ENCODE measurements at regions not wholly inside any gene's neighbourhood (a gene's known extent, or its start where the extent isn't known, plus 50 kb on each side); places are given as distances from the start of the nearest gene placed in this dataset.

DNA sequence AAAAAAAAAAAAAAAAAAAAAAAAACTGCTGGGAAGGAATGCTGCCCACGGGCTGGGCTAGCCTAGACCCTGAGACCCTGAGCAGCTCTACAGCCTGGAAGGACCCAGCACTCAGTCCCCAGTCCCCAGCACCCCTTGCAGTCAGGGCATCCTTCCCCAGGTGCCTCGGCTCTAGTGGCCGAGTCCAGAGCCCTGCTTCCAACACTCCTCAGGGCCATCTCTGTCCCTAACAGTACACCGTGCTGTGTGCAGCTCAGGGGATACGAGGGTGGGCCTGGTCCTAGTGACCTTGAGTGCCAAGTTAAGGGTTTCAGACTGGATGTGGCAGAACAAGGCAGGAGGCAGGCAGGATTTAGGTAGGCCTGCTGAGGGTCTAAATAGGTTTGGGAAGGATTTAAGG is 50.2 kb upstream of the LRP8 start:
- TF ChIP-seq POLR2A (IDR thresholded peaks at IDR 0.05; ENCODE audit: low read length) (no peak), GATA1 (IDR thresholded peaks at IDR 0.05; ENCODE audit: low read depth, low read length) (no peak)

DNA sequence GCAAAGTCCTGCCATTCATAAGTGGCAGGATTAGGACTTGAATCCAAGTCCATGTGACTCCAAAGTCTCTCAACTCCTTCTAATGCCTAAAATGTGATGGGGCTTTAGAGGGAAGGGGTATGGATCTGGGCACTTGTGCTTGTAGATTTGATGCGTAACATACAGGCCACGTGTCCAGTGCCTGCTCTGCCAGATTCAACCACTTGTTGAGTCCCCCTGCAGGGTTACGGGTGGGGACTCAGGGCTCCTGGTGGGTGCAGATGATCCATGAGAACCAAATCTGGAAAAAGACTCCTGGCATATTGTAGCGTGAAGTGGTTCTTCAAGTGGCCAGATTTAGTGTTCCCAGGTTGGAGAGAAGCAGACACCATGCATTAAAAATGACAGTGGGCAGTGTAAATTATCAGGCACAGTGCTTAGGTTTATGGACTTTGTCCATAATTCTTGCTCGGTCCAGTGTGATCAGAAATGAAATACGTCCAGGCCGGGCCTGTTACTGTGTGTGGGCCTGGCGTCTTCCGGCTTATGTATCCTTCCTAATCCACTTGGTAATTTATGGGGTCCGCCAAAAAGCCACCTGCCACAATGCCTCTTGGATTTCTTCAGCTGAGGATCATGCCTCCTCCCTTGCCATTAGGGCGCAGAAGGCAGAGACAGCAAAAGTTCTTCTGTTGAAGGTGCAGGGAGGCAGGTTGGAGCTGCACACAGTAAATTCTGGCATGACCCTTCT is 51.2 kb upstream of the LRP8 start:
- no peak for DNase-seq
- no peak for TF ChIP-seq POLR2A (IDR thresholded peaks at IDR 0.05; ENCODE audit: low read length)
- TF ChIP-seq GATA1 (IDR thresholded peaks at IDR 0.05; ENCODE audit: low read depth, low read length): no peak

More for the DNA sequence above, 50.2 kb upstream of the LRP8 start:
- no peak for DNase-seq

DNA sequence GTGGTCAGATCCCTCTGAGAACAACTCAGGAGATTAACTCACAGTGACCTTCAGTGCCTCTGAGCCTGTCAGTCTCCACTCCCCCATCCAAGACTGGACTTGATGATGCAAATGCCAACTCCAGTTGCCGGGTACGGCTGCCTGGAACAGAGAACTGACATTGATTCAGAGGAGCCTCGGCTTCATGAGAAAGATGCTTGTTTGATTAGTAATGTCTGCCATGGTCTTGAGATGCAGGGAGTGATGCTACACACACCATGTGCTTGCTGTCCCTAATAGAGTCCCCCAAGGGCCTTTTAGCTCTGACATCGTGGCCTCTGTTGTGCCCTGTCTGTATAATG is 51.8 kb upstream of the LRP8 start:
- no peak for TF ChIP-seq POLR2A (IDR thresholded peaks at IDR 0.05; ENCODE audit: low read length)
- TF ChIP-seq GATA1 (IDR thresholded peaks at IDR 0.05; ENCODE audit: low read depth, low read length): no peak
- DNase-seq: no peak

DNA sequence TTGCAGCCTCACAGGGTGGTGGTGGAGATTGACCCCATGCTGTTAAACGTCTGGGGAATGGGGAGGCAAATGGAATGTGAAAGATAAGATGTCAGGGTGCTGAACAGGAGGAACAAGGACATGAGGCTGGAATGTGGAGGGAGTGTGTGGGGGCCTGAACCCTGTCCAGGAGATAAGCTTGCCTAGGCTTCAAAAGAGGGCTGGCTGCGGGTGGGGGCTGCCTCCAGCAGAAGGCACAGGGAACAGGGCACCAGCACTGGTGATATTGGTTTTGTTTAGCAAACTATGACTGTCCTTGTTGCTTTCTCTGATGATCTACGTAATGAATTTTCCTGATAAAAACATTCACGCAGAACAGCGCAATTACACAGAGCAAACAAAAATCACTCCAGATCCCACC is 52.4 kb upstream of the LRP8 start:
- DNase-seq: no peak

DNA sequence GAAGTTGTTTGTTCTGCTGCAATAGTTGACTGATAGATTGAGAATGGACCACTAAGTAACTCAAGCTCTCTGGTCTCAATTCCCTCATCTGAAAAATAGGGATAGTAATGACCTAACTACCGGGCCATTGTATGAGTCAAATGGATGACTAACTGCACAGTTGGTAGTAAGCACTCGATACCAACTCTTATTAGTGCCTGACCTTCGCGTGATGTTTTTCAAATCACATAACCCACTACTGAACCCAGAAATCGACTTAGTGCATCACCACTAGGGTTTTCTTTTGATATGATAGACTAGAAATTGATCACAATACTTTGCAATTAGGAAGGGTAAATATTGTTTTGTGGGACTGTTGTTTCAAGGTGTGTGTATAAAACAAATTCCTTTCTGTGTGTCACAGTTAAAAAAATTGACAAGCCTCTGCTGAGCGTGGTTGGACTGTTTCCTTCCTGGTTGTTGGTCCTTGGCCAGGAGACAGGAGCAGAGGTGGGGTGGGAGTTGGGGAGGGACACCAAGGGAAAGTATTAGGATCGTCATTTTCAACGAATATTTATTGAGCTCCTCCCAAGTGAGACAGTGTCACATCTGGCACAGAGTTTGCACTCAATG is 54.0 kb upstream of the LRP8 start:
- no peak for DNase-seq
- TF ChIP-seq GATA1 (IDR thresholded peaks at IDR 0.05; ENCODE audit: low read depth, low read length) (no peak), POLR2A (IDR thresholded peaks at IDR 0.05; ENCODE audit: low read length) (no peak)

More for the DNA sequence above, 52.4 kb upstream of the LRP8 start:
- TF ChIP-seq GATA1 (IDR thresholded peaks at IDR 0.05; ENCODE audit: low read depth, low read length) (no peak), POLR2A (IDR thresholded peaks at IDR 0.05; ENCODE audit: low read length) (no peak)

DNA sequence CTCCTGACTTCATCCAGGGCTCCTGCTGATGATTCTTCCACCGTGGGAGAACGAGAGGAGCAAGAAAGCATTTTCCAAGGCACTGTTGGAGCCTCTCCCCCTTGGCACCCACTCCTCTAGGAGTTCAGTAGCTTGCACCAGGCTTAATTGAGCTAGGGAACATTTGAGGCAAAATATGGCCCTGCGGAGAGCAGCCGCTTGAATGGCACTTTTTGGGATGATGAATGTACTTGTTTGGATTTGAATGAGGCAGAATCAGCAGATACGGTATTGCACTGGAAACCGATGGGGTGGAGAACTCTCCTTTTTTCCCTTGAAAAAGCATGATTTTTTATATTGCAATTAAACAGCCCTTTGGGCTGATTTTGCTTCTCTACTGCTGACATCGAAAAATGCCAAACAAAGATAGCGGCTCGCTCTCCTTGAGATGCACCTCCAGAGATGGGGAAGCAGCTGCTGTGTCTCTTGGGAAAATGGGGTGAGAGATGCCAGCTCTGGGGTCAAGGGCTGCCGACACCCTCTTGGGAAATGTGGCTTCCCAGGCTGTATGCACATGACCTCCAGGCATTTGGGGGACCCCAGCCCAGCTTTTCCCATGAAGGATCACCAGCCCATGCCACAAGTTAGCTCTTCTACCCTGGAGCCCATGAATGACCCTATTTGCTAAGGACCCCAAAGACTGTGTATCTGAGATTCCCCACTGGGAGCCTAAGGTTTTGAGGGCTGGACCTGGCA is 55.4 kb upstream of the LRP8 start:
- no peak for DNase-seq
- TF ChIP-seq GATA1 (IDR thresholded peaks at IDR 0.05; ENCODE audit: low read depth, low read length) (no peak), POLR2A (IDR thresholded peaks at IDR 0.05; ENCODE audit: low read length) (no peak)

DNA sequence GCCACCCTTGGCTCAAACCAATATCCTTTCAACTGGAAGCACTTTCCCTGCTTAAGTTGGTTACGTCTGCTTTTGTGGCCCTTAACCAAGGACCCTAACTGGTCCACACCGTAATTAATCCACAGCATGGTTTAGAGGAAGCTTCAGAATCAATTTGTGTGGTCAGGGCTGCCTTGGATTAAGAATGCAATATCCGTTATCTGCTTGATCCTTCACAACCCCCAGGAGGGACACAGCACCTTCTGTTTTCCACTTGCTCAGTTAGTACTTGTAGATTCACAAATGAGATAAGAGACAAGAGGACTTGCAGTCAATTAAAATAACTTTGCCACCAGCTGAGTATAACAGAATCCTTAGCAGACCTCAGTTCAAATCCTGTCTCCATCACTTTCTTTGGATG is 56.9 kb upstream of the LRP8 start:
- TF ChIP-seq POLR2A (IDR thresholded peaks at IDR 0.05; ENCODE audit: low read length) (no peak), GATA1 (IDR thresholded peaks at IDR 0.05; ENCODE audit: low read depth, low read length) (no peak)
- no peak for DNase-seq

DNA sequence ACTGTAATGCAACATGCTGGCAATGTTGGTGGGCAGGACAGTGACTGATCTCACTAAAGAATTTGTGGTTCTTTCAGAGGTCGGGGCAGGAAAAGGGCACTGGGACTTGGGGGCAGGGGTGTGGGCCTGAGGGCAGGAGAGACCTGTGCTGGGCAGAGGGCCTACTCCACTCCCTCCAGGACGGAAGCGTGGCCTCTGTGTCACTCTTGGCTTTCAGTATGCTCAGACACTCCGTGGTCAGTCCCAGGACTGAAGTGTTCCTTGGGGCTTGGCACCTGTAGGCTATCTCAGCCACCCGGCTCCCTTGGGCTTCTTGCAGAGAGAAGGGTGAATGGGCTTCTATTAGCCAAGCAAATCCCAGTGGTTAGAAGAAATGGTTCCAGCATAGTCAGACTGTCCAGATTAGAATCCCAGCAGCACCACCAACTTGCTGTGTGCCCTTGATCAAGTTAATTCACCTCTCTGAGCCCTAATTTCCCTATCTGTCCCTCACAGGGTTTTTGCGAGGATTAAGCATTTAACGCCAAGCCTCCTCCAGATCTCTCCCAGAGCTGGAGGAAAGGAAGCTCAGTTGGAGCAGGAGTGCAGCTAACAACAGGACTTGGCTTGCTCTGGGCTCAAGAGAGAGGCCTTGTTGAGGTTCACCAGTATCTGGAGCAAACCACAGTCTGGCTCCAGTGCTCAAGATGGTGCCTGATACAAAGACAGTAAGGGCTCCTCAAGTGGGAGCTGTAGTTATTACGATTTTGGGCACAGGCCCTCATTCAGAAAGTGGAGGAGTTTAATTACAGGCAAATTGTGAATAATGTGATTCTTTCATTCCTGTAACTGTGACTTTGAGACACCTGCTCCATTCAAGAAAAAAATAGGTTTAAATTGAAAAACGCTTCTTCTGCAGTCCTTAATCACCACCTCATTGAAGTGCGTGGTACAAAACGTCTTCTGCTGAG is 57.7 kb upstream of the LRP8 start:
- TF ChIP-seq POLR2A (IDR thresholded peaks at IDR 0.05; ENCODE audit: low read length): no peak
- TF ChIP-seq GATA1 (IDR thresholded peaks at IDR 0.05; ENCODE audit: low read depth, low read length): no peak
- no peak for DNase-seq

DNA sequence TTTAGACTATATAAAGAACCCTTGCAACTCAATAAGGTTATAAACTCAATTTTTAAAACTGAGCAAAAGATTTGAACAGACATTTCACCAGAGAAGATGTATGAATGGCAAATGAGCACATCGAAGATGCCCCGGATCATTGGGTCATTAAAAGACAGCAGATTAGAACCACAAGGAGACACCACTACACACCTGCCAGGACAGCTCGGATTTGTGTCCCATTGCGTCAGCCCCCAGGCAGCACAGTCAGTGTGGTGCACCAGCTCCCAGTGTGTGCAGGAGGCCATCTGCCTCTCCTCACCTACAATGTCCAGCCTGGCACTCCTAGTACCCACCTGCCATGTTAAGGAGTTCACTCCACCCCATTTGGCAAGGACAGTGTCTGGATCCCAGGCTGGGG is 61.1 kb upstream of the LRP8 start:
- no peak for DNase-seq
- TF ChIP-seq GATA1 (IDR thresholded peaks at IDR 0.05; ENCODE audit: low read depth, low read length) (no peak), POLR2A (IDR thresholded peaks at IDR 0.05; ENCODE audit: low read length) (no peak)

DNA sequence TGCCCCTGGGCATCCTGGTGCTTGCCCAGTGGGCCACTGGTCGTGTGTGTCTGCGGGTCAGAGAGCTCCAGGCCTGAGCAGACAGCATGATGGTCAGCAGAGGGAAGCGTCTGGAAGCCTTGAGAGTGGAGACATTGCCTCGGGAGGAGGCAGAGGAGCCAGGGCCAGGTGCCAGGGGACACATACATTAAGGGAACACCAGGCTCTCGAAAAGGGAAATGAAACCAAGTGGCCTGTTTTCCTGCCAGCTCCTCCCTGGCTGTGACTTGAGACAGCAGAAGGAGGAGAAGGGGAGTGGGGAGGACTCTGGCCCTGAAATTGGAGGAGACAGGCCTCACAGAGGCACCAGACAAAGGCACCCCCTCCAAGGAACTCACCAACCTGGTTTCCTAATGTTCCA is 62.4 kb upstream of the LRP8 start:
- DNase-seq: no peak
- no peak for TF ChIP-seq GATA1 (IDR thresholded peaks at IDR 0.05; ENCODE audit: low read depth, low read length)
- TF ChIP-seq POLR2A (IDR thresholded peaks at IDR 0.05; ENCODE audit: low read length): no peak

DNA sequence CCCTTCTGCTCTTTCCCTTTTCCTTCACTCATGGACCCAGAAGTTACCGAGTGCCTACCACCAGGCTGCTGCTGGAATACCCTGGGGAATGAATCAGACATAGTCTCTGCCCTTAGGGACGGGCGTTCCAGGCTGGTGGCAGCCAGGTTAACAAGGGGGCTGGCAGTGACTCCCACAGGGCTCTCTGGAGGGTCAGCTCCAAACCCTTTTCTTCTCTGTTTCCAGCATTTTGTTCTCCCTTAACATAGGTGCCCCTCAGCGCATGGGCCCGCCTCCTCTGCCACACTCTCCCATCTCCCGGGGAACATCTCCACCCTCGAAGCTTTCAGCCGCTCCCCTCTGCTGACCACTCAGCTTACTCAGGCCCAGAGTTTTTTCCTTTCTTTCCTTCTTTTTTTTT is 62.9 kb upstream of the LRP8 start:
- no peak for TF ChIP-seq GATA1 (IDR thresholded peaks at IDR 0.05; ENCODE audit: low read depth, low read length)
- no peak for TF ChIP-seq POLR2A (IDR thresholded peaks at IDR 0.05; ENCODE audit: low read length)

DNA sequence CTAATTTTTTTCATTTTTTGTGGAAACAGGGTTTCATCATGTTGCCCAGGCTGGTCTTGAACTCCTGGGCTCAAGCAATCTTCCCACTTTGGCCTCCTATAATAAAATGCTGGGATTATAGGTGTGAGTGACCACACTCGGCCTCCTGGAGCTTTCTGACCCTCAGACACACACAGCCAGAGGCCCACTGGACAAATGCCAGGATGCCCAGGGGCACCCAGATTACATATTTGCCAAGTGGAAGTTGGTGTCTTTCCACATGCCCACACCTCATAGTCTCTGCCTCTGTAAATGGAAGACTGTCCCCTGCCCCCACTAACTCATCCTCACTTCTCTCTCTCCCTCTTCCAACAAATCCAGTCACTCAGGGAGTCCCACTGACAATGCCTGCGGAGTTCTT is 63.4 kb upstream of the LRP8 start:
- TF ChIP-seq GATA1 (IDR thresholded peaks at IDR 0.05; ENCODE audit: low read depth, low read length): no peak
- no peak for TF ChIP-seq POLR2A (IDR thresholded peaks at IDR 0.05; ENCODE audit: low read length)

More for the DNA sequence above, 62.9 kb upstream of the LRP8 start:
- no peak for DNase-seq

DNA sequence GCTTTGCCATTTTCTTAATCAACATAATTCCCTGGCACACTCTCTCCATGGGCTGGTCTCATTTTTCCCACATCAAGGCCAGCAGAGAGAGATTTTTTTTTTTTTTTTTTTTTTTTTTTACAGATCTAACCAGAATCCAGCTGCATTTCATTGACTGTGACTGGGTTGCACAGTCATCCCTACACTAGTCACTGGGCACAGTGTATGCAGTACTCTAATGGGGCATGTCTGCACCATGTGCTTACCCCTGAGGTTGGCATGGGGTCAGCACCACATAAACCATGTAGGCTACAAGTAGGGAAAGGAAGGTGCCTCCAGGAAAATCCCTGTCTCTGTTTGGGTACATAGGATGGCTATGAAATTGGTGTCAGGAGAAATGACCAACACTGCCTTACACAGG is 64.1 kb upstream of the LRP8 start:
- no peak for DNase-seq
- TF ChIP-seq POLR2A (IDR thresholded peaks at IDR 0.05; ENCODE audit: low read length): no peak
- no peak for TF ChIP-seq GATA1 (IDR thresholded peaks at IDR 0.05; ENCODE audit: low read depth, low read length)

More for the DNA sequence above, 63.4 kb upstream of the LRP8 start:
- DNase-seq: no peak

DNA sequence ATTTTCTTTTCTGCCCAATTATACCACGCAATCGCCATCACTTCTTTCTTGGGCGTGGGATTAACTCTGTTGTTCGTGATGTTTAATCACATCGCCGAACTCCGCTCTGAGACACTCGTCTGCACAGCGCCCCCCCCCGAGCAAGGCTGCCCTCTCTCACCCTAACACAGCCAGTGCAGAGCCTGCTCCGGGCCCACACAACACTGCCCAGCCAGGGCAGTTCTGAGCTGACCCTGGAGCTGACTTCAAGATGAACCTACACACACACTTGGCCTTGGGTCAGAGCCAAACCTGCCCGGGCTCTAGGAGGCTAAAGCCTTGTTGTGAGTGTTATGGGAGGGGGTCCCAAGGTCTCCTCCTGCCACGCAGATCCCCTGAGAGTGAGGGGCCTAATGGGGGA is 64.6 kb upstream of the LRP8 start:
- no peak for DNase-seq
- no peak for TF ChIP-seq GATA1 (IDR thresholded peaks at IDR 0.05; ENCODE audit: low read depth, low read length)
- no peak for TF ChIP-seq POLR2A (IDR thresholded peaks at IDR 0.05; ENCODE audit: low read length)

All from erythroblast (primary cell).